Tibial artery (tissue), 4 donors: ENCODE measurements at regions not wholly inside any gene's neighbourhood (a gene's known extent, or its start where the extent isn't known, plus 50 kb on each side); places are given as distances from the start of the nearest gene placed in this dataset.

Experiments used
- DNase-seq, 2 donors: peaks; one replicate each; pipeline ENCODE4 v3.0.0-alpha.2; 2019
- H3K27ac ChIP-seq, 2 donors: fragments of 200-600 bp; sonication (generic) in 1 of 2; 1 replicate in 1 of 2; 2 replicates in 1 of 2; pipeline ENCODE4 v1.5.1; 2018 to 2019; ENCODE audit warnings: mild to moderate bottlenecking in 1 of 2
- H3K27me3 ChIP-seq, 2 donors: fragments of 200-600 bp; sonication (generic) in 1 of 2; one replicate each; pipeline versions ENCODE4 v1.5.1 to v1.6.0; 2016 to 2019
- H3K36me3 ChIP-seq, 3 donors: fragments of 200-600 bp; sonication (generic) in 2 of 3; one replicate each; pipeline ENCODE4 v1.5.1; 2016 to 2019; ENCODE audit warnings: mild to moderate bottlenecking in 2 of 3
- H3K4me1 ChIP-seq, 4 donors: fragments of 200-600 bp; sonication (generic) in 2 of 4; 1 replicate in 3 of 4; 2 replicates in 1 of 4; pipeline ENCODE4 v1.5.1; 2016 to 2019
- H3K4me3 ChIP-seq, 2 donors: fragments of 200-600 bp; sonication (generic) in 1 of 2; 1 replicate in 1 of 2; 2 replicates in 1 of 2; pipeline ENCODE4 v1.5.1; 2018 to 2019; ENCODE audit warnings: mild to moderate bottlenecking in 2 of 2
- H3K9me3 ChIP-seq, 3 donors: fragments of 200-600 bp; sonication (generic) in 1 of 3; one replicate each; pipeline ENCODE4 v1.5.1; 2016 to 2019
- CTCF ChIP-seq, 2 experiments: fragments of 200-600 bp in 1 of 2; fragments of 450-650 bp in 1 of 2; IDR thresholded peaks; one replicate each; pipeline ENCODE4 v1.5.1; 2017 to 2019; ENCODE audit warnings: antibody characterized with exemption in 2 of 2, mild to moderate bottlenecking in 1 of 2, moderate library complexity in 1 of 2
- intact Hi-C: fragments of 100-400 bp; cut with DNase I; formaldehyde crosslinking; loops from one replicate; pipeline ENCODE4 v1.15.0; 2023; ENCODE audit warnings: low total_unique reads

- Histone ChIP-seq H3K4me3 (no peak overlapping the region), H3K27me3 (no peaks in the 10 kb centered on the region), H3K9me3 (peaks cover 0 to 17% (median 0%) of the 10 kb centered on the region in 3 donors), H3K4me1 (no peaks in the 10 kb centered on the region), H3K27ac (no peak overlapping the region), H3K36me3 (no peaks in the 10 kb centered on the region)
- intact Hi-C loops: no loop called here
- no peak for TF ChIP-seq CTCF (IDR thresholded peaks at IDR 0.05)
- peak in 1 of 2 donors; percentile 59 for DNase-seq
Measured at GRCh38 chr2:81196383-81196851, 891.9 kb upstream of the LRRTM1 start.

- Histone ChIP-seq H3K36me3 (no peaks in the 10 kb centered on the region), H3K9me3 (peaks cover 0 to 17% (median 0%) of the 10 kb centered on the region in 3 donors), H3K4me1 (no peaks in the 10 kb centered on the region), H3K27ac (no peak overlapping the region), H3K27me3 (no peaks in the 10 kb centered on the region), H3K4me3 (no peak overlapping the region)
- DNase-seq: peak in 1 of 2 donors; percentile 44
- TF ChIP-seq CTCF (IDR thresholded peaks at IDR 0.05): no peak
- intact Hi-C loops: no loop called here
Measured at GRCh38 chr2:81195774-81196382, 891.3 kb upstream of the LRRTM1 start.

- Histone ChIP-seq H3K36me3 (no peaks in the 10 kb centered on the region), H3K4me3 (no peak overlapping the region), H3K27ac (no peak overlapping the region), H3K27me3 (no peaks in the 10 kb centered on the region), H3K9me3 (peaks cover 0 to 17% (median 0%) of the 10 kb centered on the region in 3 donors), H3K4me1 (no peaks in the 10 kb centered on the region)
- intact Hi-C loops: no loop called here
- TF ChIP-seq CTCF (IDR thresholded peaks at IDR 0.05): no peak
- DNase-seq: peak in 1 of 2 donors; percentile 65
Measured at GRCh38 chr2:81195017-81195773, 890.6 kb upstream of the LRRTM1 start.

- H3K4me3 ChIP-seq: no peak overlapping the region
- H3K4me1 ChIP-seq: no peaks in the 10 kb centered on the region
- no peaks in the 10 kb centered on the region for H3K27me3 ChIP-seq
- peak in 1 of 2 donors; percentile 46 for DNase-seq
- no peak overlapping the region for H3K27ac ChIP-seq
- TF ChIP-seq CTCF (IDR thresholded peaks at IDR 0.05): no peak
- H3K36me3 ChIP-seq: no peaks in the 10 kb centered on the region
- intact Hi-C loops: no loop called here
- peaks cover 0 to 17% (median 0%) of the 10 kb centered on the region in 3 donors for H3K9me3 ChIP-seq
Measured at GRCh38 chr2:81194581-81194980, 890.0 kb upstream of the LRRTM1 start.

GRCh38 chr2:81194176-81194575 lies 889.6 kb upstream of the LRRTM1 start:
- Histone ChIP-seq H3K27ac (no peak overlapping the region), H3K36me3 (no peaks in the 10 kb centered on the region), H3K4me3 (no peak overlapping the region), H3K4me1 (no peaks in the 10 kb centered on the region), H3K9me3 (peaks cover 0 to 17% (median 0%) of the 10 kb centered on the region in 3 donors), H3K27me3 (no peaks in the 10 kb centered on the region)
- DNase-seq: peak in 1 of 2 donors; percentile 62
- intact Hi-C loops: no loop called here
- no peak for TF ChIP-seq CTCF (IDR thresholded peaks at IDR 0.05)
